ENCODE measurements at regions not wholly inside any gene's neighbourhood (a gene's known extent, or its start where the extent isn't known, plus 50 kb on each side); places are given as distances from the start of the nearest gene placed in this dataset.

DNA sequence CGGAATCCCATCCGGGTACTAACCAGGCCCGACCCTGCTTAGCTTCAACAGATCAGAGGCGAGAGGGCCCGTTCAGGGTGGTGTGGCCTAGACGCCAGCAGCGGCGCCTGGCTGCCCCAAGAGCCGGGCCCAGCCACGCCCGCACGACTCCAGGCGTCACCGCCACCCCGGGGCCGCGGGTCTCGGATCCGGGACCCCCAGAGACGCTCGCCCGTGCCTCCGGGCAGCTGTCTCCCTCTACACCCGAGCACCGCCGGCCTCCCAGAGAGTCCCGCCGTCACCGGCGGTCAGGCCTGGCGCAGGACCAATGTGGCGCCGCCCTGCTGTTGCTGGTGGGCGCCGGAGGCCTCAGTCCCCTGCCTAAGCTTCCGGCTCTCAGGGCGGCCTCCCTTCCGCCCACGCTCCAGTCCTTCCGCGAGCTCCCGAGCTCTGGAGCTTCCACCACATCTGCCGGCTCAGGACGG lies 441.2 kb upstream of the DEFB115 start:
- TF ChIP-seq POLR2A (IDR thresholded peaks at IDR 0.05; ENCODE audit: low read depth, low read length) (no peak), POLR2AphosphoS5 (IDR thresholded peaks at IDR 0.05; ENCODE audit: low read depth, low read length) (no peak), TAF1 (IDR thresholded peaks at IDR 0.05; ENCODE audit: low read depth, low read length) (no peak), SPI1 (IDR thresholded peaks at IDR 0.05; ENCODE audit: low read depth, low read length) (no peak)
